ENCODE measurements at regions not wholly inside any gene's neighbourhood (a gene's known extent, or its start where the extent isn't known, plus 50 kb on each side); places are given as distances from the start of the nearest gene placed in this dataset.

DNA sequence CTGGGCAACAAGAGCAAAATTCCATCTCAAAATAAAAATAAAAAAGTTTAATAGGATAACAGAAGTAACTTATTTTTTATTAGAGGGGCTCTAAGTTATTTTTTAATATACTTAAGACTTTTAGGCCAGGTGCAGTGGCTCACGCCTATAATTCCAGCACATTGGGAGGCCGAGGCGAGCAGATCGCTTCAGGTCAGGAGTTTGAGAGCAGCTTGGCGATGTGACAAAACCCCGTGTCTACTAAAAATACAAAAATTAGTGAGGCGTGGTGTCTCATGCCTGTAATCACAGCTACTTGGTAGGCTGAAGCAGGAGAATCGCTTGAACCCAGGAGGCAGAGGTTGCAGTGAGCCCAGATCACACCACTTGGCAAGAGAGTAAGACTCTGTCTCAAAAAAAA lies 180.5 kb upstream of the NR5A2 start:
- Histone ChIP-seq H3K4me2 (ENCODE audit: low read depth, low read length, poor library complexity, severe bottlenecking) (no peak overlapping the region), H3K36me3 (ENCODE audit: low read length) (no peaks in the 10 kb centered on the region)

GRCh38 chr1:199851439-199852140 lies 175.9 kb upstream of the NR5A2 start:
- Histone ChIP-seq H3K4me3 (ENCODE audit: insufficient read depth, low read length, poor library complexity, severe bottlenecking) (no peak overlapping the region), H3K36me3 (ENCODE audit: low read length) (no peaks in the 10 kb centered on the region), H3K79me2 (ENCODE audit: insufficient read depth, low read length) (no peaks in the 10 kb centered on the region), H3K9me3 (ENCODE audit: insufficient read depth, low read length) (no peaks in the 10 kb centered on the region), H3K27me3 (ENCODE audit: low read length) (no peaks in the 10 kb centered on the region), H3F3A (ENCODE audit: insufficient read depth) (no peaks in the 10 kb centered on the region), H4K20me1 (ENCODE audit: low read depth, low read length) (no peaks in the 10 kb centered on the region), H3K27ac (ENCODE audit: low read depth, low read length) (no peak overlapping the region), H3K9ac (ENCODE audit: low read length) (no peak overlapping the region), H3K9me2 (replicated peaks; ENCODE audit: insufficient read depth, low read length) (no peaks in the 10 kb centered on the region), H2AFZ (ENCODE audit: low read depth, low read length, severe bottlenecking) (no peak overlapping the region), H3K4me2 (ENCODE audit: low read depth, low read length, poor library complexity, severe bottlenecking) (no peak overlapping the region)
- no peak for TF ChIP-seq CTCF (IDR thresholded peaks at IDR 0.05; ENCODE audit: insufficient read depth, low read length, poor library complexity, severe bottlenecking)
- no peak for TF ChIP-seq EZH2phosphoT487 (conservative IDR thresholded peaks at IDR 0.05; ENCODE audit: low read length)

More for the DNA sequence above, 180.5 kb upstream of the NR5A2 start:
- Histone ChIP-seq H3K9me2 (replicated peaks; ENCODE audit: insufficient read depth, low read length) (no peaks in the 10 kb centered on the region), H3K27ac (ENCODE audit: low read depth, low read length) (no peak overlapping the region), H3K79me2 (ENCODE audit: insufficient read depth, low read length) (no peaks in the 10 kb centered on the region), H2AFZ (ENCODE audit: low read depth, low read length, severe bottlenecking) (no peak overlapping the region), H3K9ac (ENCODE audit: low read length) (no peak overlapping the region), H3K27me3 (ENCODE audit: low read length) (no peaks in the 10 kb centered on the region), H3F3A (ENCODE audit: insufficient read depth) (no peaks in the 10 kb centered on the region), H4K20me1 (ENCODE audit: low read depth, low read length) (no peaks in the 10 kb centered on the region), H3K4me3 (ENCODE audit: insufficient read depth, low read length, poor library complexity, severe bottlenecking) (no peak overlapping the region), H3K9me3 (ENCODE audit: insufficient read depth, low read length) (no peaks in the 10 kb centered on the region)
- TF ChIP-seq EZH2phosphoT487 (conservative IDR thresholded peaks at IDR 0.05; ENCODE audit: low read length) (no peak), CTCF (IDR thresholded peaks at IDR 0.05; ENCODE audit: insufficient read depth, low read length, poor library complexity, severe bottlenecking) (no peak)

DNA sequence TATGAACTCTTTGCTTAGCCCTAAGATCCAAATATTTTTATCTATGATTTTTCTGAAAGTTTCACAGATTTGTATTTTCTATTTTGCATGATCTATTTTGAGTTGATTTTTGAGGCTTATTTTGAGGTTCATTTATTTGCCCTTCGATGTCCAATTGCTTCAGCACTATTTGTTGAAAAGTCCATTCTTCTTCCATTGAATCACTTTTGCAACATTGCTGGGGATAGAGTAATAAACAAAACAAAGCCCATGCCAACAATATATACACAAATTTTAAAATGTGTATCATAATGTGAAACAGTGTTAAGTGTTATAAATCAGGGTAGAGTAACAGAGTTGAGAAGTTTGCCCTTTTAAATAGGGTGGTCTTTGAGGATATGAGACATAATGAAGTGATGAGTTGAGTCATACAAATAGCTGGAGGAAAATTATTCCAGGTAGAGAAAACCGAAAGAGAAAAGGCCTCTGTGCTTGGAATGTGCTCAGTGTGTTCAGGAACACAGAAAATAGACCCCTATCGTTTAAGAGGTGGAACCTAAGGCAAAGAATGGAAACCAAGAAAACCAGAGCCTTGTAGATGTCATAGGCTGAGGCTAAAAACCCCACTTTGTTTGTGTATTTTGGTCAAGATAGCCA lies 172.7 kb upstream of the NR5A2 start:
- H2AFZ ChIP-seq (ENCODE audit: low read depth, low read length, severe bottlenecking): no peak overlapping the region
- no peaks in the 10 kb centered on the region for H3K36me3 ChIP-seq (ENCODE audit: low read length)
- H3K9ac ChIP-seq (ENCODE audit: low read length): no peak overlapping the region
- no peak overlapping the region for H3K4me2 ChIP-seq (ENCODE audit: low read depth, low read length, poor library complexity, severe bottlenecking)
- no peaks in the 10 kb centered on the region for H3K27me3 ChIP-seq (ENCODE audit: low read length)
- H3K79me2 ChIP-seq (ENCODE audit: insufficient read depth, low read length): no peaks in the 10 kb centered on the region
- no peaks in the 10 kb centered on the region for H3K9me2 ChIP-seq (replicated peaks; ENCODE audit: insufficient read depth, low read length)
- no peak overlapping the region for H3K4me3 ChIP-seq (ENCODE audit: insufficient read depth, low read length, poor library complexity, severe bottlenecking)
- no peaks in the 10 kb centered on the region for H4K20me1 ChIP-seq (ENCODE audit: low read depth, low read length)
- no peaks in the 10 kb centered on the region for H3K9me3 ChIP-seq (ENCODE audit: insufficient read depth, low read length)
- TF ChIP-seq EZH2phosphoT487 (conservative IDR thresholded peaks at IDR 0.05; ENCODE audit: low read length) (no peak), CTCF (IDR thresholded peaks at IDR 0.05; ENCODE audit: insufficient read depth, low read length, poor library complexity, severe bottlenecking) (no peak)
- no peaks in the 10 kb centered on the region for H3F3A ChIP-seq (ENCODE audit: insufficient read depth)
- H3K27ac ChIP-seq (ENCODE audit: low read depth, low read length): no peak overlapping the region
